Activated CD4-positive, alpha-beta T cell treated with anti-CD3 and anti-CD28 coated beads, Interleukin-2, amount 10 ng/mL, durations not matched to agents 7 days and 5 days (primary cell): ENCODE measurements at regions not wholly inside any gene's neighbourhood (a gene's known extent, or its start where the extent isn't known, plus 50 kb on each side); places are given as distances from the start of the nearest gene placed in this dataset.

Experiments used
- CTCF ChIA-PET: fragments of 350-600 bp; sonication (Branson Sonifier 250); formaldehyde crosslinking; loops from one replicate; lab custom pipeline; 2021; ENCODE audit warnings: antibody characterized with exemption; lab: Charles Lee
- POLR2A ChIA-PET: fragments of 350-600 bp; sonication (Branson Sonifier 250); formaldehyde crosslinking; loops from one replicate; lab custom pipeline; 2021; ENCODE audit warnings: antibody characterized with exemption; lab: Charles Lee
- DNase-seq: peaks from one replicate; pipeline ENCODE4 v3.0.0-alpha.2; 2020
- H3K27ac Mint-ChIP-seq: one replicate; pipeline ENCODE4 v1.8.0; 2021; ENCODE audit warnings: mild to moderate bottlenecking, moderate library complexity, mixed read lengths
- H3K27me3 Mint-ChIP-seq: one replicate; pipeline ENCODE4 v1.8.0; 2021; ENCODE audit warnings: mixed read lengths
- H3K36me3 Mint-ChIP-seq: one replicate; pipeline ENCODE4 v1.8.0; 2021; ENCODE audit warnings: low read depth, mixed read lengths
- H3K4me1 Mint-ChIP-seq: one replicate; pipeline ENCODE4 v1.8.0; 2021; ENCODE audit warnings: mixed read lengths
- H3K4me3 Mint-ChIP-seq: one replicate; pipeline ENCODE4 v1.8.0; 2021; ENCODE audit warnings: mild to moderate bottlenecking, moderate library complexity, mixed read lengths
- H3K9me3 Mint-ChIP-seq: one replicate; pipeline ENCODE4 v1.8.0; 2021; ENCODE audit warnings: mixed read lengths

DNA sequence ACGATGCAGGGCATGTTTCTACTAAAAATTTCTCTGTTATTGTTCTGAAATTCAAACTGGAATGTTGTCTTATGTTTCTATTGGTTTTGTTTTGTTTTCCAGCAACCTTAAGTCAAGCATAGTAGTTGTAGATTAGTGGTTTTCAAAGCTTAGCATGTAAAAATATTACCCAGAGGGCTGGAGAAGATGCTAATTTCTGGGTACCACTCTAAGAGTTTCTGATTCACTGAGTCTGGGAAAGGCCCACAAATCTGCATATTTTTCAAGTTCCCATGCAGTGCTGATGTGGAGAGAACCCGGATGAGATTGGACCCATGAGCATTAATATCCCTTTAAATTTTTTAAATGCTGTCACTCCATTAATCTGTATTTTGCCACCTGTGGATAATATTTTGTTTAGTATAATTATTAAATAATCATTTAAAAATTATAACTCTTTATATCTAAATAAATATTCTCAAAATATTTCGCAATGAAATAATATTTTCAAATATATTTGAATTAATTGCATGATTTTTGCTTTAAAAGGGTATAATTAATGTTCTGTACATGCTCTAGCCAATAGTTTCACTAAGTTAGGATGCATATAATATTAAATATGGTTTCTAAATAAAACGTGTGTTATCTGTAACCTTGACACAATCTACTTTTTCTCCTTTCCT lies 1274.7 kb upstream of the CADM2 start:
- CTCF ChIA-PET: no interaction called here
- Mint-ChIP-seq H3K27me3 (no peaks in the 10 kb centered on the region), H3K4me1 (no peaks in the 10 kb centered on the region), H3K27ac (no peak overlapping the region), H3K36me3 (no peaks in the 10 kb centered on the region), H3K4me3 (no peak overlapping the region), H3K9me3 (peaks cover 4% of the 10 kb centered on the region)
- POLR2A ChIA-PET: no interaction called here
- DNase-seq: no peak

DNA sequence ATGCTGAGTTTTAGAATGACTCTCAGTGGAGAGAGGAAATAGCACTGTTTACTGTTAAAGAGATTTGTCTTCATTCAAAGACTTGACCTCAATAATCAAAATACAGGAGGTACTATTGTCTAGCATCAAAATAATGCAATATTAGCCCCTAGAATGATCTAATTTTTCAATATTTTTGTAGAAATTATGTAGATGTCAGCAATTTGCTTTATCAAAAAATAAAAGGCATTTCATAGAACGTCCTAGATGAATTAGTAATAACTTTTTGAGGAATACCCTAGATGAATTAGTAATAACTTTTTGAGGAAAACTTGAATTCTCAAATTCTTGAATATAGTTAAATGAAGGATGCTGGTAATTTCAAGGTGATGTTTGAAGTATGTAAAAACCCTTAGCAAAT lies 1252.1 kb upstream of the CADM2 start:
- POLR2A ChIA-PET: no interaction called here
- Mint-ChIP-seq H3K27me3 (no peaks in the 10 kb centered on the region), H3K36me3 (no peaks in the 10 kb centered on the region), H3K27ac (no peak overlapping the region), H3K4me1 (no peaks in the 10 kb centered on the region), H3K9me3 (peaks cover 7% of the 10 kb centered on the region), H3K4me3 (no peak overlapping the region)
- DNase-seq: no peak
- CTCF ChIA-PET: no interaction called here

DNA sequence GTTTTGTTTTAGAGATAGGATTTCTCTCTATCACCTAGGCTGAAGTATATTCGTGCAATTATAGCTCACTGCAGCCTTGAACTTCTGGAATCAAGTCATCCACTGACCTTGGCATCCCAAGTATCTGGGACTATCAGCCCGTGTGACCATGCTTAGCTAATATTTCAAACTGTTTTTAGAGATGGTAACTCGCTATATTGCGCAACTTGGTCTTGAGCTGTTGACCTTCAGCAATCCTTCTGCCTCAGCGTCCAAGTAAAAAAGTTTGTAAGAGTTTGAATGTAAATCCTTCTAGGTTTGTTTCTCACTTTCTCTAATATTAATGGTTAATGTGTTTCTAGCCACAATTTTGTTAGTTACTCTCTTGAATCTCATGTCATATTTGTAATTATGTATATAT lies 1243.5 kb upstream of the CADM2 start:
- Mint-ChIP-seq H3K27ac (no peak overlapping the region), H3K36me3 (no peaks in the 10 kb centered on the region), H3K9me3 (no peaks in the 10 kb centered on the region), H3K4me1 (no peaks in the 10 kb centered on the region), H3K27me3 (no peaks in the 10 kb centered on the region), H3K4me3 (no peak overlapping the region)
- ChIA-PET CTCF (no interaction called here), POLR2A (no interaction called here)
- DNase-seq: no peak

DNA sequence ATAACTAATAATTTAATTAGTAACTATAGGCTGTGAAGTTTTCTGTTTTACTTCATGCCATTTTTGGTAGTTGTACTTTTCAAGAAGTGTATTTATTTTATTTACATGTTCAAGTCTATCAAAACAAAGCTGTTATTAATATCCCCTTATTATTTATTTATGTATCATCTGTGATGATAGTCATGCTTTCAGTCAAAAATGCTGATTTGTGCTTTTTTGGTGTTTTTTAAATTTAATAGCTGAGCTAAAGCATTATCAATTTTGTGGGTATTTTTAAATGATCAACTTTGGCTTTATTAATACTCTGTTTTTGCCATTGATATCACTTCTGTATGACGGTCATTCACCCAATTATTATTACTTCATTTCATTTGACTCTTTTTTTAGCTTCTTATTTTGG lies 1229.2 kb upstream of the CADM2 start:
- Mint-ChIP-seq H3K4me3 (no peak overlapping the region), H3K27me3 (no peaks in the 10 kb centered on the region), H3K27ac (no peak overlapping the region), H3K4me1 (no peaks in the 10 kb centered on the region), H3K9me3 (peaks cover 11% of the 10 kb centered on the region), H3K36me3 (no peaks in the 10 kb centered on the region)
- DNase-seq: no peak
- POLR2A ChIA-PET: no interaction called here
- CTCF ChIA-PET: no interaction called here

DNA sequence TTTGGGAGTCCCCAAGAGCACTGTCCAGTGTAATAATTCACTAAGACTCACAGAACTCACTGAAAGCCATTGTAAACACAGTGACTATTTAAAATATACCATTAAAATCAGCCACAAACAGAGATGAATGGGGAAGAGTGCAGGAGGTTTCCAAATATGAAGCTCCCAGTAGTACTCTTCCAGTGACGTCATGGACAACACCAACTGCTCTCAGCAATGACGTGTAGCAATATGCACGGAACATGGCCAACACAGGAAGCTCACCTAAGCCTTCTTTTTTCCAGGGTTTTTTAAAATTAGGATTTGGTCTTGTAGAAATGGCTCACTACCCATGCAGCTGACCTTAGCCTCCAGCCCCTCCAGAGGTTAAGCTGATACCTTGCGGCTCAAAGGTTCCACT lies 1224.1 kb upstream of the CADM2 start:
- no peak for DNase-seq
- Mint-ChIP-seq H3K4me1 (no peaks in the 10 kb centered on the region), H3K27me3 (no peaks in the 10 kb centered on the region), H3K4me3 (no peak overlapping the region), H3K36me3 (no peaks in the 10 kb centered on the region), H3K9me3 (no peaks in the 10 kb centered on the region), H3K27ac (no peak overlapping the region)
- CTCF ChIA-PET: interaction anchor here (0.6 kb wide), 1 partner anchor 113 kb away, joined by 3 read pairs; no protein-coding TSS in a partner anchor
- POLR2A ChIA-PET: no interaction called here

DNA sequence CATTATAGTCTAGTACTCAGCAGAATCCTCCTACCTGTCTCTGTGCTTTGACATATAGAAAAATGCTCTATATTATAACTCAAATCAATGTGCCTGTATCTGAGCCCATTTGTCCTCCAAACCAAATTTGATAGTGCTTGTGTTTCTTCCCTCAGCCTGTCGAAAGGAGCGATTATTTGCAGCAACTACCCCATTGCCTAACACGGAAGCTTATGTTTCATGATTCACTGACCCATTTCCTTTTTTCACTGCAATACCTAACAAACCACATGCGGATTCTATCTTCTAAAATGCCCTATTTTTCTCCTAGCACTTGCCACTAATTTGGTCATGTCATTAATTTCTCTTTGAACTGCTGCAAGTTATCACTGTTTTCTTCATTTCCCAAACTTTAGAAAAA lies 1220.6 kb upstream of the CADM2 start:
- no peaks in the 10 kb centered on the region for H3K36me3 Mint-ChIP-seq
- H3K27ac Mint-ChIP-seq: no peak overlapping the region
- no peak for DNase-seq
- no peaks in the 10 kb centered on the region for H3K9me3 Mint-ChIP-seq
- no peaks in the 10 kb centered on the region for H3K4me1 Mint-ChIP-seq
- ChIA-PET POLR2A (no interaction called here), CTCF (no interaction called here)
- no peak overlapping the region for H3K4me3 Mint-ChIP-seq
- no peaks in the 10 kb centered on the region for H3K27me3 Mint-ChIP-seq

DNA sequence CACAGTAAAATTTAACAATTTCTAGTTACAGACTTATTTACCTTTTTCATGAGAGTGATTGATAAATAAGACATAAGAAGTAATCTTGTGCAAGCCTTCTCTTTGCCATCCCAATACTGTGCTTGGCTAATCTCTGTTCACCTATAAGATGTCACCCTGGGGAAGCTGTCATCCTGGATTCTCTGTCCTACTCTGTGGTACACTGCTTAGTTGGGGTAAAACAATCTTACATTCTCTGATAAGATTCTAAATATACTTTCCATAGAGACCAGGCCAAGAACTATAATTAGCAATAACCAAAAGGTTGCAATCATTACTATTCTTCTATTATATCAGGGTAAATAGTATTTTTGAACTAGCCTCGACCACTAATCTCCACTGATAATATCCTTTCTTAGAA lies 1218.3 kb upstream of the CADM2 start:
- Mint-ChIP-seq H3K36me3 (no peaks in the 10 kb centered on the region), H3K4me3 (no peak overlapping the region), H3K27ac (no peak overlapping the region), H3K4me1 (no peaks in the 10 kb centered on the region), H3K9me3 (no peaks in the 10 kb centered on the region), H3K27me3 (no peaks in the 10 kb centered on the region)
- ChIA-PET POLR2A (no interaction called here), CTCF (no interaction called here)
- DNase-seq: no peak

DNA sequence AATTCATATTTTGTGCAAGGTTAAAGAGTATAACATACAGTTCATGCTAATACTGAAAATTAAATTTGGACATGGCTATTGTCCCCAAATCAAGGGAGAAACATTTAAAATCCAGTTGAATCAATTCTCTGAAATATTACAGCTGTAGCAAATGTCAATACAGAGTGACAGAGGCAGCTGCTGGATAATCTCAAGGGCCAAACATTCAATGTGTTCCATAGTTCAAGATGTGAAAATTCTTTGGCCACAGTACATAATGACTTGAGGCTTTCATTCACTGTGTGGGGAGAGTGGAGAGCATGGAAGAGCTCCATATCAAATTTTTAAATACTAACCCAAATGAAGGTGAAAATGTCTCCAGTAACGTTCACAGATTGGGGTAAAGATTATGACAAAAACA lies 1192.8 kb upstream of the CADM2 start:
- ChIA-PET CTCF (no interaction called here), POLR2A (no interaction called here)
- no peaks in the 10 kb centered on the region for H3K27me3 Mint-ChIP-seq
- DNase-seq: no peak
- H3K27ac Mint-ChIP-seq: no peak overlapping the region
- H3K9me3 Mint-ChIP-seq: peaks cover 15% of the 10 kb centered on the region
- no peaks in the 10 kb centered on the region for H3K4me1 Mint-ChIP-seq
- H3K4me3 Mint-ChIP-seq: no peak overlapping the region
- H3K36me3 Mint-ChIP-seq: no peaks in the 10 kb centered on the region

DNA sequence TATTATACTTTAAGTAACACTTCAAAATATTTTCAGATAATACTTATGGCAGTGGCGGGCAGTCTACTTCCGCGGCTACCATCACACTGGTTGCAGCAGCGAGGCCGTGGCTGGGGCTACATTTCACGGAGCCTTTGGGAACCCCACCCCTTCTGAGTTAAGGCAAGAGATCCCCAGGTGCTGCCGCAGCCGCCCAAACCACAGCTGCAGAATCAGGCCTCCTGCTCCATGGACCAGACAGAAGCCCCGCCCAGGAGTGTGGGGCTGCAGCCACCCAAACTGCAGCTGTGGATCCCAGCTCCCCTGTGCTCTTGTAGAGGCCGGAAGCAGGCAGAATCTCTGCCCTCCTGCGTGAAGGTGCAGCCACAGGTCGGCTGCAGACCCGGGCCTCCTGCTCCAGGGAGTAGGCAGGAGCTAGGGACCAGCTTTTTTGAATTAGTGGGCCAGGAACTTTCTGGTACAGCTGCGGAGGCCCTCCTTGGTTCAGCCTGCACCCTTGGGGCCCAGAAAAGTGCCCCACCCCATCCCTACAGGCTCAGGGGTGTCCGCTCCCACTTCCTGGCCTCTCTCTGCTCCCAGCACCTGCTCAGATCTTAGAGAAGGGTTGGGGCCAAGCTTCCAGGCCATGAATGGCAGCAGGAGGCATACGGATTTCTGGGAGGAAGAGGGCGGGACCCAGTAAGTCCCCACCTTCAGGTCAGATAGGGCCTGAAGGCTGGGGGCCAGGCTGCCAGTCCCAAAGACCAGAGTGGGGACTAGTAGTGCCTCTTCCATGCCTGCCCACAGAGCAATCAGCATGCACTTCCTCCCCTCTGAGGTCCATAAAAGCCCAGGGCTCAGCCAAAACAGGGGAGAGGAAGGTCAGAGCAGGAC lies 1188.8 kb upstream of the CADM2 start:
- H3K27ac Mint-ChIP-seq: no peak overlapping the region
- DNase-seq: no peak
- peaks cover 1% of the 10 kb centered on the region for H3K9me3 Mint-ChIP-seq
- H3K4me3 Mint-ChIP-seq: no peak overlapping the region
- H3K27me3 Mint-ChIP-seq: no peaks in the 10 kb centered on the region
- H3K36me3 Mint-ChIP-seq: no peaks in the 10 kb centered on the region
- no peaks in the 10 kb centered on the region for H3K4me1 Mint-ChIP-seq
- POLR2A ChIA-PET: no interaction called here
- CTCF ChIA-PET: no interaction called here

DNA sequence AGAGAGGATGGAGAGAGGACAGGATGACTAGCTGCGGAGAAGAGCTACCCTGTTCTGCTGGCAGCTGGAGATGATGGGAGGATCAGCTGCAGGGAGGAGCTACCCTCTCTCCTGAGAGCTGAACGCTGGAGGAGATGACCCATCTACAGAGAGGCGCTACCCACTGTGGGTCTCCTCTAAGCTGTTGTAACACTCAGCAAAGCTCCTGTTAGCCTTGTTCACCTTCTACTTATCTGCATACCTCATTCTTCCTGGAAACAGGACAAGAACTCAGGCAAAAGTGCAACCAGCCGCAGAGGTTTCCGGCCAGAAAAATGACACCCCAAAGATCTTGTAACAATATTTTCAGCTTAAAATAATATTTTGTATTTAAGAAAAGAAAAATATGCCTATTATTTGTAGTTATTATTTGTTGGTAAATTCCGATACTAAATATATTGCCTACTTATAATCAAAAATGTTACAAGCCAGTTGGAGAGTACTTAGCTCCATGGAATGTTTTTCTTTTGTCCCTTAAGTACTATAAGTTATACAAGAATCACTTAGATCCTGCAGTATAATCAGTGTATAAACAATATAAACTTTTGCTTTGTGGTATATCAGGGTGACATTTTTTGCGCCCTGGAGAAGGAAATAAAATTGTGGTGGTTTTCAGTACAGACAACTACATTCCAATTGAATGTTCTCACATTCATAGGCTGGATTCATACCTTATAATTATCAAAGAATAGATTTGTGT lies 1188.0 kb upstream of the CADM2 start:
- DNase-seq: no peak
- H3K27ac Mint-ChIP-seq: no peak overlapping the region
- no peaks in the 10 kb centered on the region for H3K4me1 Mint-ChIP-seq
- H3K27me3 Mint-ChIP-seq: no peaks in the 10 kb centered on the region
- no peak overlapping the region for H3K4me3 Mint-ChIP-seq
- H3K9me3 Mint-ChIP-seq: no peaks in the 10 kb centered on the region
- ChIA-PET POLR2A (no interaction called here), CTCF (no interaction called here)
- H3K36me3 Mint-ChIP-seq: no peaks in the 10 kb centered on the region

DNA sequence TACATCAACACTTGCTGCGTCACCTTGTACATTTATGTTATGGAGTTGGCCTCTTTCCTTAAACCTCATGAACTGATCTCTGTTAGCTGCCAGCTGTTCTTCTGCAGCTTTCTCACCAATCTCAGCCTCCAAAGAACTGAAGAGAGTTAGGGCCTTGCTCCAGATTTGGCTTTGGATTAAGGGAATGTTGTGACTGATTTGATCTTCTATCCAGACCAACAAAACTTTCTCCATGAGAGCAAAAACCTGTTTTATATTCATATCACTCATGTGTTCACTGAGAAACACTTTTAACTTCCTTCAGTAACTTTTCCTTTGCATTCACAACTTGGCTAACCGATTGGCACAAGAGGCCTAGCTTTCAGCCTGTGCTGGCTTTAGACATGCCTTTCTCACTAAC lies 1156.0 kb upstream of the CADM2 start:
- ChIA-PET POLR2A (no interaction called here), CTCF (no interaction called here)
- Mint-ChIP-seq H3K4me3 (no peak overlapping the region), H3K27ac (no peak overlapping the region), H3K4me1 (no peaks in the 10 kb centered on the region), H3K9me3 (peaks cover 4% of the 10 kb centered on the region), H3K36me3 (no peaks in the 10 kb centered on the region), H3K27me3 (no peaks in the 10 kb centered on the region)
- DNase-seq: no peak

DNA sequence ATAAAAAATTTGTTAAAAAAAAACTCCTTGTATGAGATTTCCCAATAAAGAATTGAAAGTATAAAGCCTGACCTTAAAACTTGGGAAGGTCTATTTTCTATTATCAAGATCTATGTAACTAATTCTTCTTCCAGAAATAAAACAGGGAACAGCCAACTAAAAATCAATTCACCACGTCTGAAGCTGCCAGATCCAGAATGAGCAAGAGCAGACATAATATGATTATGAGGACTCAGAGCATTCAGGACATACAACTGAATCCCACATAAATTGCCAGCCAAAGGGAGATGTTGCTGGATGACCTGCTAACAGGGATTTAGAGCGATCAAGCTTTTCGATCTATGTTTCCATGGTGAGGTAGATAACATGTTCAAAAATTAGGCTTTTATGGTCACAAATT lies 1151.3 kb upstream of the CADM2 start:
- Mint-ChIP-seq H3K4me1 (no peaks in the 10 kb centered on the region), H3K9me3 (no peaks in the 10 kb centered on the region), H3K4me3 (no peak overlapping the region), H3K27ac (no peak overlapping the region), H3K27me3 (no peaks in the 10 kb centered on the region), H3K36me3 (no peaks in the 10 kb centered on the region)
- POLR2A ChIA-PET: no interaction called here
- CTCF ChIA-PET: no interaction called here
- no peak for DNase-seq

DNA sequence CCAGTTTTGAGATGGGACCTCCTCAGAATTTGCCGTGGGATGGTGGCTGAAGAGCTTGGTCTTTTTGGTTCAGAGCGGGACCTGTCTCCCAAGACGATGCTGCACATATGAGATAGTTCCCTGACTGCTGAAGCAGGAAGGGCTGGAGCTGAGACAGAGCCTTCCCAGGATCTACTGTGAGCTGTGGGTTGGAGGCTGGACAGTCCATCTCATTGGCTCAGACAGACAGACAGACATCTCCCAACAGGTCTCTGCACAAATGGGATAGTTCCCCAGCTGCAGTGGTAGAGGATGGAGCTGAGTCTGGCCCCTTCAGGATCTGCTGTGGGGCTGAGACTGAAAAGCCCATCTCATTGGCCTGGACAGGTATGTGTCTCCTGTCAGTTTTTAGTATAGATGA lies 1145.6 kb upstream of the CADM2 start:
- no peak for DNase-seq
- no peak overlapping the region for H3K4me3 Mint-ChIP-seq
- CTCF ChIA-PET: no interaction called here
- H3K4me1 Mint-ChIP-seq: no peaks in the 10 kb centered on the region
- H3K36me3 Mint-ChIP-seq: no peaks in the 10 kb centered on the region
- no peak overlapping the region for H3K27ac Mint-ChIP-seq
- H3K27me3 Mint-ChIP-seq: no peaks in the 10 kb centered on the region
- H3K9me3 Mint-ChIP-seq: peaks cover 2% of the 10 kb centered on the region
- POLR2A ChIA-PET: no interaction called here
